ENCODE measurements at regions not wholly inside any gene's neighbourhood (a gene's known extent, or its start where the extent isn't known, plus 50 kb on each side); places are given as distances from the start of the nearest gene placed in this dataset.

DNA sequence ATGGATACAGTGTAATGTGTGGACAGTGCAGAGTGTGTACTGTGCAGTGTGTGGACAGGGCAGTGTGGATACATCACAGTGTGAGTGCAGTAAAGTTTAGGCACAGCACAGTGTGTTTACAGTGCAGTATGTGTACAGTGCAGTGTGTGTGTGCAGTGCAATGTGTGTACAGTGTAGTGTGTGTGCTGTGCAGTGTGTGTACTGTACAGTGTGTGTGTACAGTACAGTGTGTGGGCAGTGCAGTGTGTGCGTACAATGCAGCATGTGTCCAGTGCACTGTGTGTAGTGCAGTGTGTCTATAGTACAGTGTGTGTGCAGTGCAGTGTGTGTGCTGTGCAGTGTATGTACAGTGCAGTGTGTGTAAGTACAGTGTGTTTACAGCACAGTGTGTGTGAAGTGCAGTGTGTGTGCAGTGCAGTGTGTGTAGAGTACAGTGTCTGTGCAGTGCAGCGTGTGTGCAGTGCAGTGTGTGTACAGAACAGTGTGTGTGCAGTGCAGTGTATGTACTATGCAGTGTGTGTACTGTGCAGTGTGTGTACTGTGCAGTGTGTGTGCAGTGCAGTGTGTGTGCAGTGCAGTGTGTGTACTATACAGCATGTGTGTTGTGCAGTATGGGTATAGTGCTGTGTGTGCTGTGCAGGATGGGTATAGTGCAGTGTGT, 385.2 kb downstream of the KIF16B start:
- ATAC-seq (ENCODE audit: insufficient read depth, low FRiP score) (no peak), DNase-seq (no peak)
- no peak overlapping the region for H3K4me3 ChIP-seq
- H3K36me3 ChIP-seq (ENCODE audit: control insufficient read depth in 4 of 4, insufficient read depth in 4 of 4, low read length in 4 of 4), result no peaks in the 10 kb centered on the region
- no peak overlapping the region for H3K27ac ChIP-seq (ENCODE audit: low read depth in 1 of 2, low read length in 1 of 2)
- TF ChIP-seq, protein P1, sequence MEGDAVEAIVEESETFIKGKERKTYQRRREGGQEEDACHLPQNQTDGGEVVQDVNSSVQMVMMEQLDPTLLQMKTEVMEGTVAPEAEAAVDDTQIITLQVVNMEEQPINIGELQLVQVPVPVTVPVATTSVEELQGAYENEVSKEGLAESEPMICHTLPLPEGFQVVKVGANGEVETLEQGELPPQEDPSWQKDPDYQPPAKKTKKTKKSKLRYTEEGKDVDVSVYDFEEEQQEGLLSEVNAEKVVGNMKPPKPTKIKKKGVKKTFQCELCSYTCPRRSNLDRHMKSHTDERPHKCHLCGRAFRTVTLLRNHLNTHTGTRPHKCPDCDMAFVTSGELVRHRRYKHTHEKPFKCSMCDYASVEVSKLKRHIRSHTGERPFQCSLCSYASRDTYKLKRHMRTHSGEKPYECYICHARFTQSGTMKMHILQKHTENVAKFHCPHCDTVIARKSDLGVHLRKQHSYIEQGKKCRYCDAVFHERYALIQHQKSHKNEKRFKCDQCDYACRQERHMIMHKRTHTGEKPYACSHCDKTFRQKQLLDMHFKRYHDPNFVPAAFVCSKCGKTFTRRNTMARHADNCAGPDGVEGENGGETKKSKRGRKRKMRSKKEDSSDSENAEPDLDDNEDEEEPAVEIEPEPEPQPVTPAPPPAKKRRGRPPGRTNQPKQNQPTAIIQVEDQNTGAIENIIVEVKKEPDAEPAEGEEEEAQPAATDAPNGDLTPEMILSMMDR (IDR thresholded peaks at IDR 0.05; ENCODE audit: control extremely low read depth, extremely low read depth), result no peak
- WGBS, 2 donors, result 91 to 96% methylated on average over 2 of the region's 2 CpGs
- no peaks in the 10 kb centered on the region for H3K27me3 ChIP-seq (ENCODE audit: control insufficient read depth in 3 of 3, insufficient read depth in 3 of 3, low read length in 2 of 3)
- no peak overlapping the region for H3K9ac ChIP-seq (ENCODE audit: insufficient read depth in 1 of 2, low read length in 2 of 2)
- peaks cover 0 to 16% (median 5%) of the 10 kb centered on the region in 4 donors for H3K9me3 ChIP-seq (ENCODE audit: control insufficient read depth in 4 of 4, insufficient read depth in 3 of 4, low read length in 3 of 4)
- H3K4me1 ChIP-seq (ENCODE audit: control insufficient read depth in 5 of 5, insufficient read depth in 5 of 5, low read length in 5 of 5), result peaks cover 0 to 15% (median 5%) of the 10 kb centered on the region in 5 donors

DNA sequence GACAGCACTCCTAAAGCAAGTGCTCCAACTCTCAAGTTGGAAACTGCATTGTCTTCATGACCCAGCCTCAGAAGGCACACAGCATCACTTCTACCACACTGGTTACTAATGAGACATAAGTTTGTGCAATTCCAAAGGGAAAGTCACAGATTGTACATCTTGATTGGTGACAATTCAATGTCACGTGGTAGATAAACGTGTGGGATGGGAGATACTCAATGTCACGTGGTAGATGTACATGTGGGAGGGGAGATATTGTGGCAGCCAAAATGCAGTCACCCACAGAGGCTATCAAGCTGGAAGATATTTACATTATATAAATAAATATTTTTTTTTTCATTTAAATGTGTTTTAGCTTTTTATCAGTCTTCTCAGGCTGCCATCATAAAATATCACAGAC, 393.3 kb downstream of the KIF16B start:
- DNase-seq (no peak), ATAC-seq (ENCODE audit: insufficient read depth, low FRiP score) (no peak)
- no peak overlapping the region for H3K9ac ChIP-seq (ENCODE audit: insufficient read depth in 1 of 2, low read length in 2 of 2)
- H3K4me1 ChIP-seq (ENCODE audit: control insufficient read depth in 5 of 5, insufficient read depth in 5 of 5, low read length in 5 of 5), result peaks cover 0 to 9% (median 4%) of the 10 kb centered on the region in 5 donors
- 87 to 89% methylated on average over 3 of the region's 3 CpGs for WGBS, 2 donors
- H3K27ac ChIP-seq (ENCODE audit: low read depth in 1 of 2, low read length in 1 of 2), result no peak overlapping the region
- H3K9me3 ChIP-seq (ENCODE audit: control insufficient read depth in 4 of 4, insufficient read depth in 3 of 4, low read length in 3 of 4), result peaks cover 0 to 4% (median 1%) of the 10 kb centered on the region in 4 donors
- TF ChIP-seq, protein P1 (IDR thresholded peaks at IDR 0.05; ENCODE audit: control extremely low read depth, extremely low read depth), result no peak
- H3K36me3 ChIP-seq (ENCODE audit: control insufficient read depth in 4 of 4, insufficient read depth in 4 of 4, low read length in 4 of 4), result no peaks in the 10 kb centered on the region
- no peaks in the 10 kb centered on the region for H3K27me3 ChIP-seq (ENCODE audit: control insufficient read depth in 3 of 3, insufficient read depth in 3 of 3, low read length in 2 of 3)
- no peak overlapping the region for H3K4me3 ChIP-seq

DNA sequence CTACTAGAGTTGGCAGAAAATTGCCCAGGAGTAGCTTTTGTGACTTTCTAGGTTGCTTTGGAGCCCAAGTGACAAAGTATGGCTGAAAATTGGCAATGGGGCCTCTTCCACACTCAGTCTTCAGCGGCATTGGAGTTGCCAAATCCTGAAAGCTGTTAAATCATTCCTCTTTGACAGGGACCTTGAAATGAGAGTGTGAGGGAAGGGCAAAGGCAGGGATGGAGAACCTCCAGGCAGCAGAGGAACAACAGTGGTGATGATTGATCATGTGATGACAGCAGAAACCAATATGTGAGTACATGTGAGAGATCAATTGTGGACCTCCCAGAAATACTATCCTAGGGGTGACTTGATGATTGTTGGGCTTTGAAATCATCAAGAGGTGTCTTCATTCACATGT, 393.9 kb downstream of the KIF16B start:
- TF ChIP-seq, protein P1 (IDR thresholded peaks at IDR 0.05; ENCODE audit: control extremely low read depth, extremely low read depth), result no peak
- WGBS, 2 donors, result 27 to 30% methylated on average over 1 of the region's 1 CpG
- peak; percentile 18 to 69 (median 51) for DNase-seq

More for the DNA sequence above, 393.9 kb downstream of the KIF16B start:
- H3K27me3 ChIP-seq (ENCODE audit: control insufficient read depth in 3 of 3, insufficient read depth in 3 of 3, low read length in 2 of 3), result no peaks in the 10 kb centered on the region
- ATAC-seq (ENCODE audit: insufficient read depth, low FRiP score), result no peak
- H3K4me1 ChIP-seq (ENCODE audit: control insufficient read depth in 5 of 5, insufficient read depth in 5 of 5, low read length in 5 of 5), result peaks cover 0 to 9% (median 4%) of the 10 kb centered on the region in 5 donors
- no peak overlapping the region for H3K27ac ChIP-seq (ENCODE audit: low read depth in 1 of 2, low read length in 1 of 2)
- no peaks in the 10 kb centered on the region for H3K36me3 ChIP-seq (ENCODE audit: control insufficient read depth in 4 of 4, insufficient read depth in 4 of 4, low read length in 4 of 4)
- no peak overlapping the region for H3K9ac ChIP-seq (ENCODE audit: insufficient read depth in 1 of 2, low read length in 2 of 2)
- peaks cover 0 to 4% (median 1%) of the 10 kb centered on the region in 4 donors for H3K9me3 ChIP-seq (ENCODE audit: control insufficient read depth in 4 of 4, insufficient read depth in 3 of 4, low read length in 3 of 4)
- no peak overlapping the region for H3K4me3 ChIP-seq

All from lung (tissue), 11 donors.